HG02571 (cell line): ENCODE measurements at regions not wholly inside any gene's neighbourhood (a gene's known extent, or its start where the extent isn't known, plus 50 kb on each side); places are given as distances from the start of the nearest gene placed in this dataset.
"Not testable (repeated sequence)": the region's sequence is repeated elsewhere in the genome, so short reads cannot be mapped to it uniquely, and the experiment has no call there.

Experiments used
- ATAC-seq: cut with Tn5 transposase; IDR thresholded peaks from one replicate; pipeline ENCODE4 v1.9.1; 2021; ENCODE audit warnings: mild to moderate bottlenecking, moderate library complexity; ENCODE audit not compliant: unreplicated experiment

GRCh38 chr6:27178860-27179259 is 68.6 kb upstream of the PRSS16 start:
- no peak for ATAC-seq

- ATAC-seq, result no peak
Measured at GRCh38 chr6:27183060-27183832, 64.3 kb upstream of the PRSS16 start.

GRCh38 chr6:27187231-27188060 is 60.1 kb upstream of the PRSS16 start:
- no peak for ATAC-seq

- peak; percentile 72 for ATAC-seq
Measured at GRCh38 chr6:27188061-27188884, 59.2 kb upstream of the PRSS16 start.

GRCh38 chr6:27188885-27189418 is 58.5 kb upstream of the PRSS16 start:
- peak; percentile 77 for ATAC-seq

GRCh38 chr6:27190126-27190525 is 57.4 kb upstream of the PRSS16 start:
- no peak for ATAC-seq

GRCh38 chr6:27194453-27194852 is 53.0 kb upstream of the PRSS16 start:
- not testable (repeated sequence) for ATAC-seq

- ATAC-seq, result not testable (repeated sequence)
Measured at GRCh38 chr6:27195547-27195946, 52.0 kb upstream of the PRSS16 start.
